ENCODE measurements at regions not wholly inside any gene's neighbourhood (a gene's known extent, or its start where the extent isn't known, plus 50 kb on each side); places are given as distances from the start of the nearest gene placed in this dataset.
A peak's percentile ranks its signal among the peaks of the same experiment; 100 is the strongest.

- Histone ChIP-seq H3K27ac (no peak overlapping the region), H3K36me3 (no peaks in the 10 kb centered on the region), H3K4me1 (peaks cover 7% of the 10 kb centered on the region), H3K9me3 (no peaks in the 10 kb centered on the region), H3K27me3 (peaks cover 4% of the 10 kb centered on the region), H3K4me3 (no peak overlapping the region)
- ATAC-seq (peak; percentile 36), DNase-seq (peak; percentile 67)
- TF ChIP-seq CTCF (IDR thresholded peaks at IDR 0.05): no peak
- intact Hi-C loops (cut with DNase I): no loop called here
Observed at GRCh38 chr15:100764778-100765466, 114.7 kb upstream of the ALDH1A3 start.

- no peak for TF ChIP-seq CTCF (IDR thresholded peaks at IDR 0.05)
- H3K4me1 ChIP-seq: peaks cover 7% of the 10 kb centered on the region
- peak; percentile 60 for DNase-seq
- no peak overlapping the region for H3K27ac ChIP-seq
- H3K27me3 ChIP-seq: no peaks in the 10 kb centered on the region
- H3K36me3 ChIP-seq: no peaks in the 10 kb centered on the region
- intact Hi-C loops (cut with DNase I): no loop called here
- no peak for ATAC-seq
- no peaks in the 10 kb centered on the region for H3K9me3 ChIP-seq
- no peak overlapping the region for H3K4me3 ChIP-seq
Observed at GRCh38 chr15:100765467-100766241, 114.0 kb upstream of the ALDH1A3 start.

- no peak for ATAC-seq
- no peaks in the 10 kb centered on the region for H3K9me3 ChIP-seq
- no peaks in the 10 kb centered on the region for H3K27me3 ChIP-seq
- H3K4me3 ChIP-seq: no peak overlapping the region
- intact Hi-C loops (cut with DNase I): no loop called here
- peaks cover 7% of the 10 kb centered on the region for H3K4me1 ChIP-seq
- no peak overlapping the region for H3K27ac ChIP-seq
- no peak for TF ChIP-seq CTCF (IDR thresholded peaks at IDR 0.05)
- peak; percentile 48 for DNase-seq
- H3K36me3 ChIP-seq: no peaks in the 10 kb centered on the region
Observed at GRCh38 chr15:100766243-100767000, 113.2 kb upstream of the ALDH1A3 start.

- intact Hi-C loops (cut with DNase I): no loop called here
- H3K4me1 ChIP-seq: peaks cover 7% of the 10 kb centered on the region
- no peaks in the 10 kb centered on the region for H3K27me3 ChIP-seq
- ATAC-seq (no peak), DNase-seq (peak; percentile 50)
- TF ChIP-seq CTCF (IDR thresholded peaks at IDR 0.05): no peak
- no peak overlapping the region for H3K4me3 ChIP-seq
- no peak overlapping the region for H3K27ac ChIP-seq
- no peaks in the 10 kb centered on the region for H3K9me3 ChIP-seq
- H3K36me3 ChIP-seq: no peaks in the 10 kb centered on the region
Observed at GRCh38 chr15:100767001-100767825, 112.4 kb upstream of the ALDH1A3 start.

- intact Hi-C loops (cut with DNase I): no loop called here
- peak; percentile 27 for DNase-seq
Observed at GRCh38 chr15:100768501-100768931, 111.1 kb upstream of the ALDH1A3 start.

More at GRCh38 chr15:100768501-100768931, 111.1 kb upstream of the ALDH1A3 start:
- no peaks in the 10 kb centered on the region for H3K36me3 ChIP-seq
- H3K4me1 ChIP-seq: peaks cover 7% of the 10 kb centered on the region
- H3K4me3 ChIP-seq: no peak overlapping the region
- no peak for TF ChIP-seq CTCF (IDR thresholded peaks at IDR 0.05)
- H3K27me3 ChIP-seq: no peaks in the 10 kb centered on the region
- H3K9me3 ChIP-seq: no peaks in the 10 kb centered on the region
- H3K27ac ChIP-seq: no peak overlapping the region
- ATAC-seq: no peak

Data from upper lobe of right lung (tissue), 1 donor.